SH-SY5Y (cell line): ENCODE measurements at regions not wholly inside any gene's neighbourhood (a gene's known extent, or its start where the extent isn't known, plus 50 kb on each side); places are given as distances from the start of the nearest gene placed in this dataset.

Experiments
- GATA2 ChIP-seq: IDR thresholded peaks from 2 replicates; pipeline ENCODE4 v1.6.1; 2011; ENCODE audit warnings: mild to moderate bottlenecking, low read depth, low read length
- GATA3 ChIP-seq: IDR thresholded peaks from 2 replicates; pipeline ENCODE4 v1.6.1; 2011; ENCODE audit warnings: low read depth, mild to moderate bottlenecking, low read length, moderate library complexity

GRCh38 chr2:15684161-15685039 is 92.7 kb downstream of the DDX1 start:
- no peak for TF ChIP-seq GATA3
- no peak for TF ChIP-seq GATA2
